Skeletal muscle cell (primary cell): ENCODE measurements at regions not wholly inside any gene's neighbourhood (a gene's known extent, or its start where the extent isn't known, plus 50 kb on each side); places are given as distances from the start of the nearest gene placed in this dataset.
A peak's percentile ranks its signal among the peaks of the same experiment; 100 is the strongest.

Experiments used
- DNase-seq: peaks from one replicate; pipeline ENCODE4 v3.0.0-alpha.2; 2010; ENCODE audit warnings: low read depth
- H3K4me3 ChIP-seq: 2 replicates; pipeline ENCODE4 v1.5.1; 2011; ENCODE audit warnings: low read depth, mild to moderate bottlenecking, control low read depth, low read length, moderate library complexity

DNA sequence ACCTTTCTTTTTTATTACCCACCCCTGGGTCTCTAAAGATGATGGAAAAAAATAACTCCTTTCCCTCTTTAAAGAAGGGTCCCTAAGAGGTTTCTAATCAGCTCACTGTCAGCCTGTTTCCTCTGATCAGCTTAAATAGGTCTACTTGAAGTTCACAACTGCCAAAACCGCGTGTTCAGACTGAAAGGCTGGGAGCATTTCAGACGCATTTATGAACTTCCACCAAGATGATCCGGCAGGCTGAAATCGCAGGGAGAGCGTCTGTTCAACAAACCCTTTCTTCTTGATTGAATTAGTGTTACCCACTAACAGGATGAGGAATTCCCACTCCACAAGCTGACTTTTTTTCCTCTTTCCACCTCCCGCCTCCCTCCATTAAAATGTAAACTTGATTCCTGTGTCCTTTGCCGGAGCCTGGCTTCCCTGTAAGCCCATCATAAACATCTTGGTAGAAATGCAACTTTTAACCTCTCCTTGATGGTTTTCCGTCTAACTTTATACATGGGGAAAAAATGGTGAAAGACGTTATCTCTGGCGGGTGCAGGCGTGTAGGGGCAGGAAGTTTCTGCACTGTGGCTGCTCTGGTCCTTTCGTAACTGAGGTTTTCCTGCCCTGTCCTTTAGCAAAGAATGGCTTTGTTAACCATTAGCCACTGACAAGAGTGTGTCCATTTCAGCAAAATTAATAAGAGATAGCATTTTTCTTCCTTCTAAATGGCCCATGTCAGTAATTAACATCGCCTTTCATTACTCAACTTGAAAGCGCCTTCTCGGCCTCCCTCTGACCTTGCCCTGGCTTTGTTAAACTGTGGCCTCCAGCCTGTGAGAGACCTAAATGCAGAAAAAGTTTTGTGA lies 130.7 kb downstream of the BAMBI start:
- no peak overlapping the region for H3K4me3 ChIP-seq
- DNase-seq: no peak

DNA sequence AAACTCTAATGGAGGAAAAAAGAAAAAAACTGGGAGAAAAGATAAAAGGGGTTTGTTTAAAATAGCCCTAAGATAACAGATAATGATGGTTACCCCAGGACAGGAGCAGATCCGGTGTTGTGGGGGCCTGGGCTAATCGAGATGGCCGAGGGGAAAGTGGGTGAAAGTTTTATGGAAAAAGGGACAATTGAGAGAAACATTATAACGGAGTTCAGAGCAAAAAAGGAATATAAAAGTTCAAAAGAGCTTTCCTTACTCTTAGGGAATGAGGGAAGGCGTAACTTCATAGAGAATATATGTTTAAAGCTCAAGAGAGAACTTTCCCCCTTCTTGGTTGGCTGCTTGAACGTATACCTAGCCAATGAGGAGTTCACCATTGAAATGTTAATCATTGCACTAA lies 131.4 kb downstream of the BAMBI start:
- no peak overlapping the region for H3K4me3 ChIP-seq
- DNase-seq: no peak

GRCh38 chr10:28810057-28810870 lies 132.9 kb downstream of the BAMBI start:
- H3K4me3 ChIP-seq: no peak overlapping the region
- DNase-seq: no peak

- no peak overlapping the region for H3K4me3 ChIP-seq
- DNase-seq: no peak
Measured at GRCh38 chr10:28811639-28812349, 134.5 kb downstream of the BAMBI start.

DNA sequence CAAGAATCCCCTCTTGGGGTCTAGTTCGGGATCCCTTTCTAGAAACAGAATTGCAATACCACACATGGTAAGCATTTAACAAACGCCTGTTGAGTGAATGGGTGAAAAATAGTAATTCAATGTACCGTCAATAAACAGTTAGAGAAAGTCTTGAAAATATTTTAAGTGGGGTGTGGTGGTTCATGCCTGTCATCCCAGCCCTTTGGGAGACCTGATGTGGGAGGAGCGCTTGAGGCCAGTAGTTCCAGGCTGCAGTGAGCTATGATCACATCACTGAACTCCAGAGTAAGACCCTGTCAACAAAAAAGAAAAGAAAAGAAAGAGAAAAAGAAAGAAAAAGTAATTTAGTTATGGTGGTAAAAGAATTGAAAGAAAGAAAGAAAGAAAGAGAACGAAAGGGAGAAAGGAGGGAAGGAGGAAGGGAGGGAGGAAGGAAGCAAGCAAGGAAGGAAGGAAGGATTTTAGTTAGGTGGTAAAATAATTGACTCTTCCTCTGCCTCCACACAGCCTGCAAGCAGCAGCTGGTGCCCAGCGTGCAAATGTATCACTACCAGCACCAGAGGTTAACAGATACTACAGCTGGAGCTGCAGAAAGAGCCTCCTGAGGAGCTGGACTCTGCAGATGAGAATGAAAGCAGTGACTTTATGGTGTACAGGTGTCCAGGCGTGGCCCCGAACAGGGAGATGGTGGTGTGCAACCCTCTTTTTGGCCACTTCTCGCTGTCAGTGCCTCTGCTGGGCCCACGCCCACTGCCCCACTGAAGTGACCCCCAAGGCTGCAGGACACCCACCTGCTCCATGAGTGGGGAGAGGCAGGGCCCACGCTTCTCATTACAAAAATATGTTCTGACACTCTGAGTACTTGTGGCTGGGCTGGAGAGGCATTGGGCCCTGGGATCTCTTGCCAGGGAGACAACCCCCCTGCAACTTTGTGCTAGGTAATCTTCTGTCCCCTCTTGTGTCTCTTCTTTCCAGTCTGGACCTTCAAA lies 135.4 kb downstream of the BAMBI start:
- no peak overlapping the region for H3K4me3 ChIP-seq
- DNase-seq: no peak

GRCh38 chr10:28815681-28816080 lies 138.4 kb downstream of the BAMBI start:
- DNase-seq: no peak
- H3K4me3 ChIP-seq: no peak overlapping the region

GRCh38 chr10:28822719-28823464 lies 145.6 kb downstream of the BAMBI start:
- H3K4me3 ChIP-seq: no peak overlapping the region
- DNase-seq: no peak

- DNase-seq: no peak
- no peak overlapping the region for H3K4me3 ChIP-seq
Measured at GRCh38 chr10:28823501-28824075, 146.3 kb downstream of the BAMBI start.

DNA sequence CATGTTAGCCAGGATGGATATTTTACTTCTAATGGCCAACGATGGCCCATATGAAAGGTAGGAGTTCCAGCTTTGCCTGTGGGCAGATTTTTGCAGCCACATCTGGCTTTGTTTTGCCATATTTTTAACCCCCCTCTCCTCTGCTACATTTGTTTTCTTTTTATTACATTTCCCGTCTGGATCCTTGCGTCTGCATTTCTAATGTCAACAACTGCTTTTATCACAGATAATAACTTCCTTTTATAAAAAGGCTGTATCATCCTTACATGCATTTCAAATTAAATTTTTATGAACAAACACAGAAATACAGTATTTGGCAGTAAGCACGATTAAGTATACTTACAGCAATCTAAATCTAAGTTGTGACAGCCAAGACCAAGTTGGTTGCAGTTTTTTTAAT lies 156.0 kb downstream of the BAMBI start:
- no peak overlapping the region for H3K4me3 ChIP-seq
- DNase-seq: no peak

GRCh38 chr10:28836435-28836743 lies 159.1 kb downstream of the BAMBI start:
- no peak overlapping the region for H3K4me3 ChIP-seq
- no peak for DNase-seq

GRCh38 chr10:28837613-28838390 lies 160.5 kb downstream of the BAMBI start:
- no peak for DNase-seq
- no peak overlapping the region for H3K4me3 ChIP-seq

GRCh38 chr10:28838908-28839307 lies 161.6 kb downstream of the BAMBI start:
- H3K4me3 ChIP-seq: no peak overlapping the region
- DNase-seq: no peak

DNA sequence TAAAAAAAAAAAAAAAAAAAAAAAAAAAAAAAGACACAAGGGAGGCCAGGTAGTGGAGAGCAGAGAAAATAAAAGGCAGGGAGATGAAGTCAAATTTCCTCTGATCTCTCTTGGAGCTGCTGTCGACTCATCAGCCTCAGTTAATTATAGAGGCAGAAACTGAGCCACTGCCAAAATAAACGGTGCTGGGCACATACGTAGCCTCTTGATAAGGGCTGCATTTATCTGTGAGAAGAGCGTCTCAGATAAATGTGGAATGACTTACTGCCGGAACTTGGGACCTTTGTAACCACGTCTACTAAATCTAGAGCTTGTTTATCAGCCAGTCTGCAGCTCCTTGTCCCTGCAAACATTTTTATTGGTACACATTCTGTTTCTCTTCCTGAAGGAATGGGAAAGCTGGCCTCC lies 162.3 kb downstream of the BAMBI start:
- no peak overlapping the region for H3K4me3 ChIP-seq
- DNase-seq: no peak

DNA sequence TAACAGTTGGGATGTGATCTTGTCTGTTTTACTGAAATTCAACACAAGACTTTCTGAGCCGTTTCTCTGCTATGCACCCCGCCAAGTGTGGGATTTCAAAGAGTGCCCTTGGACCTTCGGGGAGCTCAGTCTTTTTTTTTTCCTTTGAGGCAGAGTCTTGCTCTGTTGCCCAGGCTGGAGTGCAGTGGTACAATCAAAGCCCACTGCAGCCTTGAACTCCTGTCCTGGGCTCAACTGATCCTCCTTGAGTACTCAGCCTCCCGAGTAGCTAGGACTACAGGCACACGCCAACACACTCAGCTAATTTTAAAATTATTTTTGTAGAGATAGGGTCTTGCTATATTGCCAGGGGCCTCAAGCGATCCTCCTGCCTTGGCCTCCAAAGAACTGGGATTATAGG lies 162.9 kb downstream of the BAMBI start:
- no peak overlapping the region for H3K4me3 ChIP-seq
- no peak for DNase-seq

- H3K4me3 ChIP-seq: no peak overlapping the region
- no peak for DNase-seq
Measured at GRCh38 chr10:28840971-28841370, 163.7 kb downstream of the BAMBI start.

- no peak overlapping the region for H3K4me3 ChIP-seq
- peak; percentile 28 for DNase-seq
Measured at GRCh38 chr10:28841625-28842024, 164.3 kb downstream of the BAMBI start.

- peak; percentile 49 for DNase-seq
- H3K4me3 ChIP-seq: no peak overlapping the region
Measured at GRCh38 chr10:28842321-28842720, 165.0 kb downstream of the BAMBI start.
